DOHH2 (cell line): ENCODE measurements at regions not wholly inside any gene's neighbourhood (a gene's known extent, or its start where the extent isn't known, plus 50 kb on each side); places are given as distances from the start of the nearest gene placed in this dataset.

Experiments
- EZH2phosphoT487 ChIP-seq: fragments of 200-600 bp; sonication (generic); IDR thresholded peaks from 2 replicates; pipeline ENCODE4 v1.6.1; 2017; ENCODE audit warnings: borderline replicate concordance, mild to moderate bottlenecking, antibody characterized with exemption, low read length, moderate library complexity, mixed read lengths
- TF ChIP-seq, protein P1 (sequence below): fragments of 200-600 bp; sonication (generic); IDR thresholded peaks from one replicate; pipeline ENCODE4 v1.5.1; 2014; ENCODE audit warnings: antibody characterized with exemption, mild to moderate bottlenecking, low read depth, low read length; ENCODE audit not compliant: poor library complexity, severe bottlenecking

DNA sequence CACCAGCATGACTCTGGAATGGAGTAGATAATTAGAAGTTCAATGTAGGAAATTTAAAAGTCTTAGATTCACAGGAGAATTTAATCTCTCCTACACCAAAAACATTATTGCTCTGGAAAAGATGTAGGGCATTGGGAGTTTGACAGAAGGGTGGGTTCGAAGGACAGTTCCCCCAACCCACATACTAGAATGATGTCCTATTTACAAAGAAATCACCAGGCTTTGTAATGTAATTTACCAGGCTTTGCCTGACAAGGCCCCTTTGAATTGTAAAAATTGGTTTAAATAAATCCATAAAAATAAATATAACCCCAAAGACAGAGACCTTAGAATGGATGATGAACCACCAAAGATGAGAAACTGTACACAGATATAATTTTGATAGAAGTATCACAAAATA, 399.2 kb upstream of the GRID2 start:
- TF ChIP-seq, protein P1, sequence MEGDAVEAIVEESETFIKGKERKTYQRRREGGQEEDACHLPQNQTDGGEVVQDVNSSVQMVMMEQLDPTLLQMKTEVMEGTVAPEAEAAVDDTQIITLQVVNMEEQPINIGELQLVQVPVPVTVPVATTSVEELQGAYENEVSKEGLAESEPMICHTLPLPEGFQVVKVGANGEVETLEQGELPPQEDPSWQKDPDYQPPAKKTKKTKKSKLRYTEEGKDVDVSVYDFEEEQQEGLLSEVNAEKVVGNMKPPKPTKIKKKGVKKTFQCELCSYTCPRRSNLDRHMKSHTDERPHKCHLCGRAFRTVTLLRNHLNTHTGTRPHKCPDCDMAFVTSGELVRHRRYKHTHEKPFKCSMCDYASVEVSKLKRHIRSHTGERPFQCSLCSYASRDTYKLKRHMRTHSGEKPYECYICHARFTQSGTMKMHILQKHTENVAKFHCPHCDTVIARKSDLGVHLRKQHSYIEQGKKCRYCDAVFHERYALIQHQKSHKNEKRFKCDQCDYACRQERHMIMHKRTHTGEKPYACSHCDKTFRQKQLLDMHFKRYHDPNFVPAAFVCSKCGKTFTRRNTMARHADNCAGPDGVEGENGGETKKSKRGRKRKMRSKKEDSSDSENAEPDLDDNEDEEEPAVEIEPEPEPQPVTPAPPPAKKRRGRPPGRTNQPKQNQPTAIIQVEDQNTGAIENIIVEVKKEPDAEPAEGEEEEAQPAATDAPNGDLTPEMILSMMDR = no peak
- no peak for TF ChIP-seq EZH2phosphoT487
